ENCODE measurements at regions not wholly inside any gene's neighbourhood (a gene's known extent, or its start where the extent isn't known, plus 50 kb on each side); places are given as distances from the start of the nearest gene placed in this dataset.

- Histone ChIP-seq H3K4me2 (ENCODE audit: control insufficient read depth, insufficient read depth) (no peak overlapping the region), H3K4me3 (no peak overlapping the region), H3K9ac (ENCODE audit: control insufficient read depth, insufficient read depth, low read length) (no peak overlapping the region), H3K36me3 (ENCODE audit: control insufficient read depth in 2 of 2, insufficient read depth in 2 of 2, low read length in 1 of 2) (no peaks in the 10 kb centered on the region), H3K9me3 (replicated peaks; ENCODE audit: control insufficient read depth, insufficient read depth, low read length) (no peaks in the 10 kb centered on the region), H3K79me2 (ENCODE audit: control insufficient read depth, insufficient read depth, low read length) (no peaks in the 10 kb centered on the region), H3K27me3 (replicated peaks in 1 of 2; ENCODE audit: control insufficient read depth in 2 of 2, insufficient read depth in 2 of 2, low read length in 1 of 2) (no peaks in the 10 kb centered on the region), H3K4me1 (ENCODE audit: control insufficient read depth, insufficient read depth, low read length) (no peaks in the 10 kb centered on the region), H2AFZ (ENCODE audit: control insufficient read depth, low read depth, low read length) (no peak overlapping the region), H3K27ac (ENCODE audit: control insufficient read depth, insufficient read depth) (no peak overlapping the region), H4K20me1 (ENCODE audit: control insufficient read depth, insufficient read depth) (no peaks in the 10 kb centered on the region)
- in situ Hi-C loops (cut with MboI), result no loop called here
- ChIA-PET RAD21 (ENCODE audit: unreplicated experiment) (interaction anchor here (1.1 kb wide), 1 partner anchor 11 kb away, joined by 3 read pairs; no protein-coding TSS in a partner anchor), POLR2A (no interaction called here), SMC1A (ENCODE audit: uncharacterized antibody, unreplicated experiment) (interaction anchor here (2.4 kb wide), 1 partner anchor 11 kb away, joined by 12 read pairs; no protein-coding TSS in a partner anchor), CTCF (no interaction called here)
- 39% methylated on average over 2 of the region's 2 CpGs for WGBS (ENCODE audit: insufficient coverage, insufficient replicate concordance, low lambda C conversion rate, missing lambda C conversion rate)
- BruUV-seq (replicated peaks), result no TSS peak
- no peak for DNase-seq (ENCODE audit: low read depth, low spot score)
- ATAC-seq, result no peak
- TF ChIP-seq, protein P1, sequence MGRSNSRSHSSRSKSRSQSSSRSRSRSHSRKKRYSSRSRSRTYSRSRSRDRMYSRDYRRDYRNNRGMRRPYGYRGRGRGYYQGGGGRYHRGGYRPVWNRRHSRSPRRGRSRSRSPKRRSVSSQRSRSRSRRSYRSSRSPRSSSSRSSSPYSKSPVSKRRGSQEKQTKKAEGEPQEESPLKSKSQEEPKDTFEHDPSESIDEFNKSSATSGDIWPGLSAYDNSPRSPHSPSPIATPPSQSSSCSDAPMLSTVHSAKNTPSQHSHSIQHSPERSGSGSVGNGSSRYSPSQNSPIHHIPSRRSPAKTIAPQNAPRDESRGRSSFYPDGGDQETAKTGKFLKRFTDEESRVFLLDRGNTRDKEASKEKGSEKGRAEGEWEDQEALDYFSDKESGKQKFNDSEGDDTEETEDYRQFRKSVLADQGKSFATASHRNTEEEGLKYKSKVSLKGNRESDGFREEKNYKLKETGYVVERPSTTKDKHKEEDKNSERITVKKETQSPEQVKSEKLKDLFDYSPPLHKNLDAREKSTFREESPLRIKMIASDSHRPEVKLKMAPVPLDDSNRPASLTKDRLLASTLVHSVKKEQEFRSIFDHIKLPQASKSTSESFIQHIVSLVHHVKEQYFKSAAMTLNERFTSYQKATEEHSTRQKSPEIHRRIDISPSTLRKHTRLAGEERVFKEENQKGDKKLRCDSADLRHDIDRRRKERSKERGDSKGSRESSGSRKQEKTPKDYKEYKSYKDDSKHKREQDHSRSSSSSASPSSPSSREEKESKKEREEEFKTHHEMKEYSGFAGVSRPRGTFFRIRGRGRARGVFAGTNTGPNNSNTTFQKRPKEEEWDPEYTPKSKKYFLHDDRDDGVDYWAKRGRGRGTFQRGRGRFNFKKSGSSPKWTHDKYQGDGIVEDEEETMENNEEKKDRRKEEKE (IDR thresholded peaks at IDR 0.05), result no peak
- intact Hi-C loops (cut with micrococcal nuclease; ENCODE audit: unreplicated experiment), result no loop called here
- FAIRE-seq, result no peak
Observed at GRCh38 chr16:58832386-58832895, 98.3 kb upstream of the GOT2 start.

GRCh38 chr16:58831386-58831785, 97.3 kb upstream of the GOT2 start:
- WGBS (ENCODE audit: insufficient coverage, insufficient replicate concordance, low lambda C conversion rate, missing lambda C conversion rate), result 16% methylated on average over 4 of the region's 4 CpGs
- POLR2A ChIA-PET, result no interaction called here
- H3K4me3 ChIP-seq, result no peak overlapping the region
- TF ChIP-seq RUNX3 (IDR thresholded peaks at IDR 0.05; ENCODE audit: low read length), result no peak
- no peak for TF ChIP-seq RBBP5 (conservative IDR thresholded peaks at IDR 0.05)
- no peak overlapping the region for H2AFZ ChIP-seq (ENCODE audit: control insufficient read depth, low read depth, low read length)
- SMC1A ChIA-PET (ENCODE audit: uncharacterized antibody, unreplicated experiment), result interaction anchor here (1.1 to 2.4 kb wide), 2 partner anchors 12 to 31 kb away, joined by 3 to 12 read pairs; no protein-coding TSS in a partner anchor
- RAD21 ChIA-PET (ENCODE audit: unreplicated experiment), result no interaction called here
- no peaks in the 10 kb centered on the region for H3K27me3 ChIP-seq (replicated peaks in 1 of 2; ENCODE audit: control insufficient read depth in 2 of 2, insufficient read depth in 2 of 2, low read length in 1 of 2)
- CTCF ChIA-PET, result no interaction called here
- no peak for DNase-seq (ENCODE audit: low read depth, low spot score)
- H3K27ac ChIP-seq (ENCODE audit: control insufficient read depth, insufficient read depth), result no peak overlapping the region
- in situ Hi-C loops (cut with MboI) (no loop called here), intact Hi-C loops (cut with micrococcal nuclease; ENCODE audit: unreplicated experiment) (no loop called here)
- no peaks in the 10 kb centered on the region for H4K20me1 ChIP-seq (ENCODE audit: control insufficient read depth, insufficient read depth)
- no peaks in the 10 kb centered on the region for H3K4me1 ChIP-seq (ENCODE audit: control insufficient read depth, insufficient read depth, low read length)
- no TSS peak for BruUV-seq (replicated peaks)
- ATAC-seq, result no peak
- H3K36me3 ChIP-seq (ENCODE audit: control insufficient read depth in 2 of 2, insufficient read depth in 2 of 2, low read length in 1 of 2), result no peaks in the 10 kb centered on the region
- no peak overlapping the region for H3K4me2 ChIP-seq (ENCODE audit: control insufficient read depth, insufficient read depth)
- FAIRE-seq, result no peak
- no peaks in the 10 kb centered on the region for H3K79me2 ChIP-seq (ENCODE audit: control insufficient read depth, insufficient read depth, low read length)
- H3K9ac ChIP-seq (ENCODE audit: control insufficient read depth, insufficient read depth, low read length), result no peak overlapping the region
- no peaks in the 10 kb centered on the region for H3K9me3 ChIP-seq (replicated peaks; ENCODE audit: control insufficient read depth, insufficient read depth, low read length)
